Stomach (tissue), 8 donors: ENCODE measurements at regions not wholly inside any gene's neighbourhood (a gene's known extent, or its start where the extent isn't known, plus 50 kb on each side); places are given as distances from the start of the nearest gene placed in this dataset.

Source experiments
- DNase-seq, 2 donors: peaks; one replicate each; pipeline versions ENCODE4 v3.0.0 to v3.0.0-alpha.2; 2013 to 2019
- H3K27ac ChIP-seq, 5 donors: fragments of 200-600 bp in 4 of 5; sonication (generic) in 4 of 5; one replicate each; pipeline ENCODE4 v1.5.1; 2013 to 2019; ENCODE audit warnings: mild to moderate bottlenecking in 1 of 5, moderate library complexity in 1 of 5
- H3K27me3 ChIP-seq, 3 donors: fragments of 200-600 bp; sonication (generic); one replicate each; pipeline ENCODE4 v1.5.1; 2017 to 2019; ENCODE audit warnings: mixed run types in 1 of 3
- H3K36me3 ChIP-seq, 4 donors: fragments of 200-600 bp; sonication (generic); 1 replicate in 3 of 4; 2 replicates in 1 of 4; pipeline ENCODE4 v1.5.1; 2016 to 2019
- H3K4me1 ChIP-seq, 4 donors: fragments of 200-600 bp; sonication (generic); one replicate each; pipeline ENCODE4 v1.5.1; 2016 to 2019
- H3K4me3 ChIP-seq, 4 donors: fragments of 200-600 bp; sonication (generic) in 3 of 4; one replicate each; pipeline ENCODE4 v1.5.1; 2016 to 2019; ENCODE audit warnings: mild to moderate bottlenecking in 1 of 4
- H3K9me3 ChIP-seq, 4 donors: fragments of 200-600 bp; sonication (generic); one replicate each; pipeline ENCODE4 v1.5.1; 2016 to 2019
- EP300 ChIP-seq: sonication (generic); formaldehyde crosslinking; IDR thresholded peaks from one replicate; pipeline ENCODE4 v1.6.1; 2017; ENCODE audit warnings: antibody characterized with exemption
- POLR2A ChIP-seq, 4 donors: fragments of 450-650 bp; IDR thresholded peaks; one replicate each; pipeline ENCODE4 v1.6.1; 2016; ENCODE audit warnings: antibody characterized with exemption in 4 of 4, control low read depth in 2 of 4, mild to moderate bottlenecking in 1 of 4, moderate library complexity in 1 of 4
- POLR2AphosphoS5 ChIP-seq, 3 donors: sonication (generic); formaldehyde crosslinking; IDR thresholded peaks; one replicate each; pipeline ENCODE4 v1.6.1; 2016; ENCODE audit warnings: antibody characterized with exemption in 3 of 3
- WGBS, 5 donors: extraction: QIAGEN DNeasy Blood & Tissue Kit in 3 of 5; methylation state at CpG; one replicate each; pipeline versions ENCODE4 v1.1.5 to v1.1.7; 2013 to 2018; 5-methylcytosine and 5-hydroxymethylcytosine counted together
- intact Hi-C: fragments of 100-400 bp; cut with DNase I; formaldehyde crosslinking; loops from one replicate; pipeline ENCODE4 v1.15.1; 2023; ENCODE audit warnings: low total_unique reads
- TF ChIP-seq, protein P1 (sequence below), 7 experiments: fragments of 450-650 bp in 4 of 7; fragments of 200-600 bp in 3 of 7; sonication (generic) in 3 of 7; IDR thresholded peaks; one replicate each; pipeline ENCODE4 v1.5.1; 2016 to 2019; ENCODE audit warnings: antibody characterized with exemption in 7 of 7, control low read depth in 2 of 7, mild to moderate bottlenecking in 1 of 7
- donor health status: healthy with polysubstance abuse.
- donor health status: Bipolar disorder and iron deficiency.
- donor health status: healthy.

DNA sequence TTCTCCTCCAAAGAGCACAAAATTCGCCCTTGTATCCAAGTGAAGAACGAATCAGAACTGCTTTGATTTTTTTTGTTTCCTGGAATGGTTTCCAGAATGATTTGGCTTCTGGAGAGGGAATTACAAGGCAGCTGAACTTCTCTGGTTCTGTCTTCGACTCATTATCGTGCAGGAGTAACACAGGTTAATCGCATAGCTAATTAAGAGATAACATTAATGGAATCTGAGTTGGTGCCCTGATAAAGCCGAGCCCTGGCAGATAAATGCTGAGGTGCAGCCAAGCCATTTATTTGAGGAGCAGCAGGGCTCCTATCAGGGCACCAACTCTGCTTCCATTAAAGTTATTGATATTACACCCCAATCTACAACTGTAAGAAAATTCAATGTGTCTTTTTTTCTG, 433.7 kb downstream of the ZNF521 start:
- Histone ChIP-seq H3K36me3 (no peaks in the 10 kb centered on the region), H3K9me3 (no peaks in the 10 kb centered on the region), H3K4me1 (peaks cover 0 to 26% (median 8%) of the 10 kb centered on the region in 4 donors), H3K4me3 (no peak overlapping the region), H3K27ac (no peak overlapping the region), H3K27me3 (no peaks in the 10 kb centered on the region)
- TF ChIP-seq, protein P1, sequence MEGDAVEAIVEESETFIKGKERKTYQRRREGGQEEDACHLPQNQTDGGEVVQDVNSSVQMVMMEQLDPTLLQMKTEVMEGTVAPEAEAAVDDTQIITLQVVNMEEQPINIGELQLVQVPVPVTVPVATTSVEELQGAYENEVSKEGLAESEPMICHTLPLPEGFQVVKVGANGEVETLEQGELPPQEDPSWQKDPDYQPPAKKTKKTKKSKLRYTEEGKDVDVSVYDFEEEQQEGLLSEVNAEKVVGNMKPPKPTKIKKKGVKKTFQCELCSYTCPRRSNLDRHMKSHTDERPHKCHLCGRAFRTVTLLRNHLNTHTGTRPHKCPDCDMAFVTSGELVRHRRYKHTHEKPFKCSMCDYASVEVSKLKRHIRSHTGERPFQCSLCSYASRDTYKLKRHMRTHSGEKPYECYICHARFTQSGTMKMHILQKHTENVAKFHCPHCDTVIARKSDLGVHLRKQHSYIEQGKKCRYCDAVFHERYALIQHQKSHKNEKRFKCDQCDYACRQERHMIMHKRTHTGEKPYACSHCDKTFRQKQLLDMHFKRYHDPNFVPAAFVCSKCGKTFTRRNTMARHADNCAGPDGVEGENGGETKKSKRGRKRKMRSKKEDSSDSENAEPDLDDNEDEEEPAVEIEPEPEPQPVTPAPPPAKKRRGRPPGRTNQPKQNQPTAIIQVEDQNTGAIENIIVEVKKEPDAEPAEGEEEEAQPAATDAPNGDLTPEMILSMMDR (IDR thresholded peaks at IDR 0.05): no peak
- TF ChIP-seq POLR2AphosphoS5 (IDR thresholded peaks at IDR 0.05): no peak
- TF ChIP-seq EP300: no peak
- no peak for TF ChIP-seq POLR2A (IDR thresholded peaks at IDR 0.05)
- intact Hi-C loops: no loop called here
- 24 to 42% (median 36%) methylated on average over 6 of the region's 6 CpGs for WGBS, 5 donors
- DNase-seq: peak in 1 of 2 donors; percentile 36

DNA sequence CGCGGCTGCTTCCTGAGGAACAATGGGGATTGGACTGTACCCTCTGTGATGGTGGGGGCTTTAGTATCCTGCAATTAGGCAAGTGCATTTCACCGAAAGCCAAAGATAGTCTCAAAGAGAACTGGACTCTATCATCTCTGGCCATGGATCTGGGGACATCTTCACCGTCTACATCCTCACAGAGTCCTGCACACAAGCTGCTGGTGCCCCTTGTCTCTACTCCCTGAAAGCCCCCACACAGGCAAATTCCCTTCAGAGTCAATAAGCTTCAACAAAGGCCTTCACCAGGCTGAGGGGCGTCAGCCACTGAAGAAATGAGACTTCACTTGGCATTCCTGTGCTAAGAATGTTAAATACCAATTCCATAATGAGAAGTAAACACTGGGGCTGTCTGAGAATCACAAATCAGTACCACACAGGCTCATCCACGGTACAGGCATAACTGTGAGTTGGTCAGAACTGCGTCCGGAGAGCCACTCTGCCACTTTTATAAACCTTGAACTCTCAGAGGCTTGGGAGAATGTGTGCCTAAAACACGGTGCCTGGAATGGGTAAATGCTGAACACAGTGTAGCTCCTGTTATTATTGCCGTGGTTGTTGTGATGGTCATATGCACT, 432.7 kb downstream of the ZNF521 start:
- Histone ChIP-seq H3K27ac (no peak overlapping the region), H3K36me3 (no peaks in the 10 kb centered on the region), H3K27me3 (no peaks in the 10 kb centered on the region), H3K4me1 (peaks cover 0 to 17% (median 8%) of the 10 kb centered on the region in 4 donors), H3K9me3 (no peaks in the 10 kb centered on the region), H3K4me3 (no peak overlapping the region)
- WGBS, 5 donors: 80 to 88% (median 85%) methylated on average over 10 of the region's 10 CpGs
- intact Hi-C loops: no loop called here
- no peak for DNase-seq
- TF ChIP-seq EP300 (no peak), POLR2A (IDR thresholded peaks at IDR 0.05) (no peak), POLR2AphosphoS5 (IDR thresholded peaks at IDR 0.05) (no peak)
- TF ChIP-seq, protein P1 (IDR thresholded peaks at IDR 0.05): no peak

DNA sequence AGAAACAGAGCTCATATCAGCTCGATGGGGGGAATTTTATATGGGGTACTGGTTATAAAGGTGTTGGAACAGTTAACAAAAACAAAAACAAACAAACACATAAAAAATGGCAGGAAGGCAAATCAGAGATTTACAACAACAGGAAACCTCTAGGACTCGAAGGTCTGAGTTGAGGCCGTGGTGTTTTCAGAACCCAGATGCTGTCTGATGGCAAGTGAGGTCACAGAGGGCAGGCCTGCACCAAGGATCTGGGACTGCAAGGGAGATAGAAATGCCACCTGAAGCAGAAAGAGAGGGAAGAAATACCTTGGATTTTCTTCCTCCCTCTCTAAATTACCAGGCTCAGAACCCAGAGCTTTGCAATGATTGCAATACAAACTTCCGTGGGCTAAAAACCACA, 429.5 kb downstream of the ZNF521 start:
- no peak overlapping the region for H3K27ac ChIP-seq
- peaks cover 0 to 16% (median 5%) of the 10 kb centered on the region in 4 donors for H3K4me1 ChIP-seq
- H3K9me3 ChIP-seq: no peaks in the 10 kb centered on the region
- no peak overlapping the region for H3K4me3 ChIP-seq
- intact Hi-C loops: no loop called here
- H3K36me3 ChIP-seq: no peaks in the 10 kb centered on the region
- TF ChIP-seq, protein P1 (IDR thresholded peaks at IDR 0.05): no peak
- no peak for TF ChIP-seq EP300
- no peak for TF ChIP-seq POLR2AphosphoS5 (IDR thresholded peaks at IDR 0.05)
- TF ChIP-seq POLR2A (IDR thresholded peaks at IDR 0.05): no peak
- no peaks in the 10 kb centered on the region for H3K27me3 ChIP-seq
- no peak for DNase-seq
- 68 to 73% (median 72%) methylated on average over 4 of the region's 4 CpGs for WGBS, 5 donors

DNA sequence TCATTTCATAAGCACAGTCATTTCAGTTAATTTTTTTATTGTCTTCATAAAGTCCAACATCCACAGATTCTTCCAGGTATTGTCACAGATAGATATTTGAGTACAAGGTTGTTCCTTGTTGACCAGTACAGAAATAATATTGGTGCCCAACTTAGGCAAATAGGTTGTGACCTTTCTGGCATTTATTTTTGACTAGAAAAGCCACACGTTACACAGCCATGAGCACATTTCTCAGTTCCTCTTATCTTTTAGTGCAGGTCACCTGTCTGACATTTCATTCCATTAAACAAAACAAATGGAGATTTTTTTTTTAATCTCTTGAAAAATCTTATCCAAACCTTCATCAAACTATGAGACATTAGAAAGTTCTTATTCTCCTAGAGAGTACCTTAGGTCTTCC, 428.8 kb downstream of the ZNF521 start:
- TF ChIP-seq, protein P1 (IDR thresholded peaks at IDR 0.05): no peak
- TF ChIP-seq POLR2AphosphoS5 (IDR thresholded peaks at IDR 0.05): no peak
- no peak for TF ChIP-seq EP300
- no peak for TF ChIP-seq POLR2A (IDR thresholded peaks at IDR 0.05)
- no peak overlapping the region for H3K4me3 ChIP-seq
- H3K9me3 ChIP-seq: no peaks in the 10 kb centered on the region
- 0 to 40% (median 2%) methylated on average over 1 of the region's 1 CpG for WGBS, 5 donors
- DNase-seq: no peak
- H3K36me3 ChIP-seq: no peaks in the 10 kb centered on the region
- intact Hi-C loops: no loop called here
- no peak overlapping the region for H3K27ac ChIP-seq
- peaks cover 0 to 11% (median 4%) of the 10 kb centered on the region in 4 donors for H3K4me1 ChIP-seq
- H3K27me3 ChIP-seq: no peaks in the 10 kb centered on the region
